NB4 (cell line): ENCODE measurements at regions not wholly inside any gene's neighbourhood (a gene's known extent, or its start where the extent isn't known, plus 50 kb on each side); places are given as distances from the start of the nearest gene placed in this dataset.

Source experiments
- DNase-seq: peaks from one replicate; pipeline ENCODE4 v3.0.0; 2010; ENCODE audit warnings: low read depth
- H3K4me3 ChIP-seq: one replicate; pipeline ENCODE4 v1.5.1; 2011; ENCODE audit warnings: mild to moderate bottlenecking, low read depth, low read length, moderate library complexity
- MYC ChIP-seq: IDR thresholded peaks from 2 replicates; pipeline ENCODE4 v1.6.1; 2011; ENCODE audit warnings: low read depth, low read length
- POLR2A ChIP-seq: IDR thresholded peaks from 2 replicates; pipeline ENCODE4 v1.6.1; 2011; ENCODE audit warnings: mild to moderate bottlenecking; ENCODE audit not compliant: insufficient read length; ENCODE audit errors: extremely low read depth
- TF ChIP-seq, protein P1 (sequence below): IDR thresholded peaks from 2 replicates; pipeline ENCODE4 v1.6.1; 2011; ENCODE audit warnings: low read depth, low read length
- TF ChIP-seq, protein P2 (sequence below): IDR thresholded peaks from one replicate; pipeline ENCODE4 v1.5.1; 2012; ENCODE audit warnings: low read depth, low read length

DNA sequence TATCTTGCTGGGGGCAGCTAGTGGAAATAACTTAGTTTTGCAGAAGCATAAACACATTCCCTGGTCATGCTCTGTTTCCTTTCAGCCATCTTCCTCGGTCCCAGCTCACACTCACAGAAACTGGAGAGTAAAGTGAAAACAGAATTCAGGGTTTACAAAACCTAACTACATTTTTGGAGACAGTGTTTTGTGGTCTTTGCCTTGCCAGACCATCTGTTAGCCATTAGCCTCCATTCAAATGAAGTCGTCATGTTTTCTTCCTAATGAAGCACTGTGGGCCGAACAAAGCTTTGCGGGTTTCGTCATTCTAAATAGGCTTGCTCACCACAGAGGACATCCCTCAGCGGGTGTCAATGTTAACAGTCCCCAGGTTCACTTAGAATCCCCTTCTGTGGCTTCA lies 214.6 kb upstream of the TMEM72 start:
- no peak overlapping the region for H3K4me3 ChIP-seq
- no peak for TF ChIP-seq POLR2A
- TF ChIP-seq, protein P1, sequence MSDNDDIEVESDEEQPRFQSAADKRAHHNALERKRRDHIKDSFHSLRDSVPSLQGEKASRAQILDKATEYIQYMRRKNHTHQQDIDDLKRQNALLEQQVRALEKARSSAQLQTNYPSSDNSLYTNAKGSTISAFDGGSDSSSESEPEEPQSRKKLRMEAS, result no peak
- no peak for TF ChIP-seq MYC
- TF ChIP-seq, protein P2, sequence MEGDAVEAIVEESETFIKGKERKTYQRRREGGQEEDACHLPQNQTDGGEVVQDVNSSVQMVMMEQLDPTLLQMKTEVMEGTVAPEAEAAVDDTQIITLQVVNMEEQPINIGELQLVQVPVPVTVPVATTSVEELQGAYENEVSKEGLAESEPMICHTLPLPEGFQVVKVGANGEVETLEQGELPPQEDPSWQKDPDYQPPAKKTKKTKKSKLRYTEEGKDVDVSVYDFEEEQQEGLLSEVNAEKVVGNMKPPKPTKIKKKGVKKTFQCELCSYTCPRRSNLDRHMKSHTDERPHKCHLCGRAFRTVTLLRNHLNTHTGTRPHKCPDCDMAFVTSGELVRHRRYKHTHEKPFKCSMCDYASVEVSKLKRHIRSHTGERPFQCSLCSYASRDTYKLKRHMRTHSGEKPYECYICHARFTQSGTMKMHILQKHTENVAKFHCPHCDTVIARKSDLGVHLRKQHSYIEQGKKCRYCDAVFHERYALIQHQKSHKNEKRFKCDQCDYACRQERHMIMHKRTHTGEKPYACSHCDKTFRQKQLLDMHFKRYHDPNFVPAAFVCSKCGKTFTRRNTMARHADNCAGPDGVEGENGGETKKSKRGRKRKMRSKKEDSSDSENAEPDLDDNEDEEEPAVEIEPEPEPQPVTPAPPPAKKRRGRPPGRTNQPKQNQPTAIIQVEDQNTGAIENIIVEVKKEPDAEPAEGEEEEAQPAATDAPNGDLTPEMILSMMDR, result no peak
- DNase-seq, result peak; percentile 12

DNA sequence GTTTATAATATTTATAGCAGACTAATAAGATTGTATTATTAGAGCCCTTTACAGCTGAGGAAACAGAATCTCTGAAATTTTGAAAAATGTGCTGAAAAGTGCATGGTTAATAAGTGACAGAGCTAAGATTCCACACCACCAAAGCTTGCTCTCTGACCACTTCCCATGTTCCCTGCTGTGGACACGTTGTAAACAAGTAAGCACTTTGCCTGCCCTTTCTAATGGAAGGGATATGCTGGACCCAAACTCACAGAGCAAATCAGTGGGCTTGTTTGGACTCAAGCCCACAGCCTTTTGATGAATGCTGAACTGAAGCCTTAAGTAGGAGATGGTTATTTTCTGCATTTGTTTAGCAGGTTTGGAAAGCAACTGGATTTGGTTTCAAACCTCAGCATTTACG lies 214.0 kb upstream of the TMEM72 start:
- no peak for DNase-seq
- no peak overlapping the region for H3K4me3 ChIP-seq
- TF ChIP-seq MYC (no peak), POLR2A (no peak)
- TF ChIP-seq, protein P1, result no peak
- TF ChIP-seq, protein P2, result no peak

DNA sequence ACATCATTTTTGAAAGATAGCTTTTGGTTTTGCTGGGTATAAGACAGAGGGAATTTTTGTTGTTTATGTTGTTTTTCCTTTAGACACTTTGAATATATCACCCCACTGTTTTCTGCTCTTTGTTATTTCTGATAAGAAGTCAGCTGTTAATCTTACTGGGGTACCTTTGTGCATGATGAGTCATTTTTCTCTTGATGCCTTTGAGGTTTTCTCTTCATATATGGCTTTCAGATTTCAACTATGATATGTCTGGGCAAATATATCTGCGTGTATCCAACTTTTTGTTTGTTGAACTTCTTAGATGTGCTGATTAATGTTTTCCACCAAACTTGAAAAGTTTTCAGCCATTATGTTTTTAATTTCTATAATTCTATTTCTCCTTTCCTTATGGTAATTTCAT lies 208.6 kb upstream of the TMEM72 start:
- DNase-seq, result no peak

DNA sequence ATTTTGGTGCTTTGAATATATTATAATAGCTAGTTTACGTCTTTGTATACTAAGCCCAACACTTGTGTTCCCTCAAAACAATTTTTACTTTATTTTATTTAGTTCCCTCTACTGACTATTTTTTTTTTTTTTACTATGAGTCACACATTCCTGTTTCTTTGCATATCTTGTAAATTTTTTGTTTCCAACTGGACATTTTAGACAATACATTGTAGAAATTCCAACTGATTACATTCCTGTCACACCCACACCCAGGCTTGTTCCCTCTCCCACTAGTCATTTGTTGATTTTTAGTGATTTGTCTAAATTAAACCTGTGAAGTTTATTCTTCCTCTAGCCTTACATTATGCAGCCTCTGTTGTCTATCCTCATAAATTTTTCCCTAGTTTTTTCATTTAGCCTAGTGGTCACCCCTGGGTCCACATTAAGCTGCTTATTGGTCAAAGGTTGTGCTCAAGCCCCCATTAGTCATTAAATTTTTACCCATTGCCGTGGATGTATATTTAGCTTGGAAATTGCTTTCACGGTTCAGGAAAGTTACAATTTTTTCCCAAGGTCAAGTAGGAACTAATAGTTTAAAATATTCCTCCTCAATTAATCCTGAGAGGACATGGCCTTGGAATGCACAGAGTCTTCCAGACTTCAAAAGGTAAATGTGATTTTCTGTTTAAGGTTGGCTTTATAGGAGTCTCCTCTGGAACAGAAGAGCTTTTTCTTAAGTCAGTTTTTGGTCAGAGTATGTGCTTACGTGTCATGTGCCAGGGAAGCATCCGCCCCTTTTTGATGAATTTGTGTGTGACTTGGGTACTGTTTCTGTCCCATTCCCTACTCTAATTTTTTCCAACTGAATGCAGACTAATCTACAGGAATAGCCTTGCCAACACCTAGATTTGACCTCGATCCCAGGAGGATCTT lies 207.6 kb upstream of the TMEM72 start:
- H3K4me3 ChIP-seq, result no peak overlapping the region
- no peak for DNase-seq
- TF ChIP-seq, protein P2, result no peak
- TF ChIP-seq MYC, result no peak
- TF ChIP-seq POLR2A, result no peak
- TF ChIP-seq, protein P1, result no peak

More for the DNA sequence above, 208.6 kb upstream of the TMEM72 start:
- H3K4me3 ChIP-seq, result no peak overlapping the region
- TF ChIP-seq, protein P2, result no peak
- TF ChIP-seq POLR2A (no peak), MYC (no peak)
- TF ChIP-seq, protein P1, result no peak

DNA sequence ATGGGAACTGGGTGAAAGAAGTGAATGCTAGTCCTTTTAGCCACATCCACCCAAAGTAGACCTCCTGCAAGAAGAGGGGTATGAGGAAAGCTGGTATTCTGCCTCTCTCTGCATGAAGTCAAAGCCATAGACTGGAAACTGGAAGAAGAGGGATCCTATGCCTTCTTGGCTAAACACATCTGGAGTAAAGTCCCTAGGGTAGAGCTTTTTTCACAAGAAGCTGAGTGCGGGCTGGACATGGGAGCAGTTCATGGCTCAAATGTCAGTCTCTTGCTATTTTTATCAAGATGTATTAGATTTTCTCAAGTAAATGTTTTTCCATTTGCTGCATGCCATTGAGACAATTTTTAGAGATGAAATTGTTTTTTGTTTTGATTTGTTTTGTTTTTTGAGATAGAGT lies 206.5 kb upstream of the TMEM72 start:
- H3K4me3 ChIP-seq, result no peak overlapping the region
- DNase-seq, result no peak
- TF ChIP-seq, protein P1, result no peak
- TF ChIP-seq, protein P2, result no peak
- TF ChIP-seq MYC (no peak), POLR2A (no peak)
